OCI-LY1 (cell line): ENCODE measurements at regions not wholly inside any gene's neighbourhood (a gene's known extent, or its start where the extent isn't known, plus 50 kb on each side); places are given as distances from the start of the nearest gene placed in this dataset.

Experiments
- EZH2 ChIP-seq: fragments of 200-600 bp; sonication (generic), shearing (Covaris generic); IDR thresholded peaks from 2 replicates; pipeline ENCODE4 v1.8.0; 2017; ENCODE audit warnings: borderline replicate concordance, mixed run types, mild to moderate bottlenecking, antibody characterized with exemption, low read length, moderate library complexity, mixed read lengths
- TF ChIP-seq, protein P1 (sequence below): fragments of 200-600 bp; sonication (generic), shearing (Covaris generic); IDR thresholded peaks from 2 replicates; pipeline ENCODE4 v1.5.1; 2017; ENCODE audit warnings: mild to moderate bottlenecking, antibody characterized with exemption, low read length, moderate library complexity, mixed read lengths

DNA sequence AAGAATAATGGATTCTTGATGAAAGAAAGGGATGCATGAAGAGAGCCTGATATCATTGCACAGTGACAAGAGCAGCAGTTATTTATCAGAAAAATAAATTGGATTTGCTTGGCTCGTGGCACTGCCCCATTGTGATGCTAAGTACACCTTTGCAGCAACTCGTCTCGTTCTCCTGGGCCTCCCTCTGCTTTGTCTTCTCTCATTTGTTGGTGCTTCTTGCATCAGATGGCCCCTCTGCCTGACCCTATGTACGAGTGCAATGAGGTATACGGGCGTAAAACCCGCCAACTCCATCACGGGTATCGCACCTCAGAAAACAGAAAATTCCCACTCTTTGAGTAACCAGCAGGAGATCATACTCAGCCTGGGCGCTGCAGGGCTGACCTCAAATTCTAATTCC is 107.2 kb upstream of the C10orf90 start:
- TF ChIP-seq, protein P1, sequence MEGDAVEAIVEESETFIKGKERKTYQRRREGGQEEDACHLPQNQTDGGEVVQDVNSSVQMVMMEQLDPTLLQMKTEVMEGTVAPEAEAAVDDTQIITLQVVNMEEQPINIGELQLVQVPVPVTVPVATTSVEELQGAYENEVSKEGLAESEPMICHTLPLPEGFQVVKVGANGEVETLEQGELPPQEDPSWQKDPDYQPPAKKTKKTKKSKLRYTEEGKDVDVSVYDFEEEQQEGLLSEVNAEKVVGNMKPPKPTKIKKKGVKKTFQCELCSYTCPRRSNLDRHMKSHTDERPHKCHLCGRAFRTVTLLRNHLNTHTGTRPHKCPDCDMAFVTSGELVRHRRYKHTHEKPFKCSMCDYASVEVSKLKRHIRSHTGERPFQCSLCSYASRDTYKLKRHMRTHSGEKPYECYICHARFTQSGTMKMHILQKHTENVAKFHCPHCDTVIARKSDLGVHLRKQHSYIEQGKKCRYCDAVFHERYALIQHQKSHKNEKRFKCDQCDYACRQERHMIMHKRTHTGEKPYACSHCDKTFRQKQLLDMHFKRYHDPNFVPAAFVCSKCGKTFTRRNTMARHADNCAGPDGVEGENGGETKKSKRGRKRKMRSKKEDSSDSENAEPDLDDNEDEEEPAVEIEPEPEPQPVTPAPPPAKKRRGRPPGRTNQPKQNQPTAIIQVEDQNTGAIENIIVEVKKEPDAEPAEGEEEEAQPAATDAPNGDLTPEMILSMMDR, result no peak
- no peak for TF ChIP-seq EZH2
